Neuronal stem cell (in vitro differentiated cells): ENCODE measurements at regions not wholly inside any gene's neighbourhood (a gene's known extent, or its start where the extent isn't known, plus 50 kb on each side); places are given as distances from the start of the nearest gene placed in this dataset.

Experiments
- DNase-seq: peaks from one replicate; pipeline ENCODE4 v3.0.0-alpha.2; 2013; ENCODE audit warnings: low spot score
- H2AFZ ChIP-seq: one replicate; pipeline ENCODE4 v1.6.1; 2013; ENCODE audit warnings: mild to moderate bottlenecking, low read length, inconsistent platforms
- H2AK5ac ChIP-seq: 2 replicates; pipeline ENCODE4 v1.6.1; 2013; ENCODE audit warnings: low read depth, mild to moderate bottlenecking, inconsistent platforms, low read length, moderate library complexity, mixed read lengths
- H2BK120ac ChIP-seq: 2 replicates; pipeline ENCODE4 v1.6.1; 2013; ENCODE audit warnings: low read depth, mild to moderate bottlenecking, inconsistent platforms, low read length, moderate library complexity, mixed read lengths
- H2BK12ac ChIP-seq: one replicate; pipeline ENCODE4 v1.6.1; 2013; ENCODE audit warnings: low read length, inconsistent platforms
- H2BK15ac ChIP-seq: 2 replicates; pipeline ENCODE4 v1.6.1; 2013; ENCODE audit warnings: mild to moderate bottlenecking, low read length, inconsistent platforms, mixed read lengths
- H2BK5ac ChIP-seq: one replicate; pipeline ENCODE4 v1.6.1; 2013; ENCODE audit warnings: inconsistent platforms, mild to moderate bottlenecking, low read length, moderate library complexity
- H3K14ac ChIP-seq: one replicate; pipeline ENCODE4 v1.6.1; 2013; ENCODE audit warnings: low read length, inconsistent platforms
- H3K18ac ChIP-seq: 2 replicates; pipeline ENCODE4 v1.6.1; 2013; ENCODE audit warnings: low read length, inconsistent platforms
- H3K23ac ChIP-seq: 2 replicates; pipeline ENCODE4 v1.6.1; 2013; ENCODE audit warnings: low read depth, mild to moderate bottlenecking, mixed read lengths, low read length, inconsistent platforms; ENCODE audit not compliant: poor library complexity
- H3K27ac ChIP-seq: replicated peaks from 3 replicates; pipeline ENCODE4 v1.5.1; 2013; ENCODE audit warnings: low read length, inconsistent platforms
- H3K27me3 ChIP-seq, 3 experiments: 2 replicates each; pipeline ENCODE4 v1.6.1; 2013; ENCODE audit warnings: low read length in 3 of 3, mild to moderate bottlenecking in 2 of 3, inconsistent platforms in 1 of 3, low read depth in 1 of 3, mixed read lengths in 1 of 3, moderate library complexity in 1 of 3; ENCODE audit not compliant: control insufficient read depth in 3 of 3, insufficient read depth in 3 of 3
- H3K36me3 ChIP-seq, 2 donors: replicated peaks in 1 of 2; 2 replicates each; pipeline ENCODE4 v1.6.1; 2013; ENCODE audit warnings: low read length in 2 of 2; ENCODE audit not compliant: control insufficient read depth in 2 of 2, insufficient read depth in 2 of 2
- H3K4ac ChIP-seq: 2 replicates; pipeline ENCODE4 v1.6.1; 2013; ENCODE audit warnings: inconsistent platforms, mild to moderate bottlenecking, low read length, moderate library complexity
- H3K4me1 ChIP-seq, 2 donors: 1 replicate in 1 of 2; 2 replicates in 1 of 2; pipeline ENCODE4 v1.6.1; 2013; ENCODE audit warnings: low read length in 2 of 2, low read depth in 1 of 2; ENCODE audit not compliant: control insufficient read depth in 2 of 2, insufficient read depth in 1 of 2
- H3K4me2 ChIP-seq: one replicate; pipeline ENCODE4 v1.6.1; 2013; ENCODE audit warnings: mild to moderate bottlenecking, low read length, inconsistent platforms; ENCODE audit not compliant: insufficient read depth, poor library complexity, severe bottlenecking
- H3K4me3 ChIP-seq, 2 donors: 2 replicates each; pipeline ENCODE4 v1.5.1; 2013; ENCODE audit warnings: low read length in 2 of 2, mild to moderate bottlenecking in 2 of 2, inconsistent platforms in 1 of 2, moderate library complexity in 1 of 2
- H3K79me1 ChIP-seq: one replicate; pipeline ENCODE4 v1.6.1; 2013; ENCODE audit warnings: low read depth, mild to moderate bottlenecking, inconsistent platforms, low read length, moderate library complexity
- H3K9ac ChIP-seq: one replicate; pipeline ENCODE4 v1.6.1; 2013; ENCODE audit warnings: mild to moderate bottlenecking, low read depth, low read length, inconsistent platforms; ENCODE audit not compliant: poor library complexity
- H3K9me3 ChIP-seq, 2 donors: replicated peaks in 1 of 2; 2 replicates each; pipeline versions ENCODE3 to v1.6.1; 2013; ENCODE audit warnings: low read length in 2 of 2, mild to moderate bottlenecking in 2 of 2, inconsistent platforms in 1 of 2, low read depth in 1 of 2, mixed read lengths in 1 of 2, moderate library complexity in 1 of 2; ENCODE audit not compliant: control insufficient read depth in 2 of 2, insufficient read depth in 1 of 2
- H4K8ac ChIP-seq: one replicate; pipeline ENCODE4 v1.6.1; 2013; ENCODE audit warnings: low read depth, mild to moderate bottlenecking, inconsistent platforms, low read length, moderate library complexity
- H4K91ac ChIP-seq: one replicate; pipeline ENCODE4 v1.6.1; 2013; ENCODE audit warnings: low read length, low read depth, mild to moderate bottlenecking, inconsistent platforms; ENCODE audit not compliant: poor library complexity
- WGBS, 2 donors: extraction: QIAGEN DNeasy Blood & Tissue Kit; methylation state at CpG; one replicate each; pipeline ENCODE4 v1.1.7; 2013; ENCODE audit warnings: missing lambda C conversion rate in 2 of 2, mixed read lengths in 1 of 2; ENCODE audit not compliant: insufficient read length in 2 of 2, insufficient replicate concordance in 1 of 2; ENCODE audit errors: extremely low coverage in 2 of 2; 5-methylcytosine and 5-hydroxymethylcytosine counted together

DNA sequence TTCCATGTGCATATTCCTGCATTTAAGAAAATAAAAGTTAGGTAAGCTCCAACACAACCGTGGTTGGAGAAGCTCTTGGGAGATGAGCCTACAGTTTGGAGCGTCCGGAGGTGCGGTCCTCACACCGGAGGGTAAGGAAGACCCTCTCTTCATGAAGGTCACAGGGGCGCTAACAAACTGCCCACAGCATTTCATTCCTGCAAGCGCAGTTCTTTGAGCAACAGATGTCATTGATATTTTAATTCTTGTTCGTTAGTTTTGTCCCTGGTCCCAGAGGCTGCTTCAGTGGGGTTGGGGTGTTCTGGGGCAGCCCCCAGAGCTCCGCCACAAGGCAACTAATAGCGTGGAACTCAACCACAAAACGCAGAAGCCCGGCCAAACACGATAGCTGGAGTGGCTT, 376.2 kb downstream of the IRX2 start:
- Histone ChIP-seq H3K9ac (no peak overlapping the region), H4K8ac (no peak overlapping the region), H2BK5ac (no peak overlapping the region), H3K4me2 (no peak overlapping the region), H3K4ac (no peak overlapping the region), H3K36me3 (peaks cover 0 to 1% of the 10 kb centered on the region in 2 donors), H2AK5ac (no peak overlapping the region), H3K18ac (peak overlapping the region; percentile 65), H2BK15ac (no peak overlapping the region), H3K4me1 (no peaks in the 10 kb centered on the region), H2BK120ac (no peak overlapping the region), H3K79me1 (no peaks in the 10 kb centered on the region), H3K23ac (no peak overlapping the region), H3K27me3 (no peaks in the 10 kb centered on the region), H3K9me3 (no peaks in the 10 kb centered on the region), H2BK12ac (no peak overlapping the region), H3K27ac (no peak overlapping the region), H4K91ac (no peak overlapping the region), H2AFZ (no peak overlapping the region), H3K14ac (no peak overlapping the region), H3K4me3 (no peak overlapping the region)
- no CpG with 5 or more reads among the region's 13 CpGs for WGBS, 2 donors
- no peak for DNase-seq

DNA sequence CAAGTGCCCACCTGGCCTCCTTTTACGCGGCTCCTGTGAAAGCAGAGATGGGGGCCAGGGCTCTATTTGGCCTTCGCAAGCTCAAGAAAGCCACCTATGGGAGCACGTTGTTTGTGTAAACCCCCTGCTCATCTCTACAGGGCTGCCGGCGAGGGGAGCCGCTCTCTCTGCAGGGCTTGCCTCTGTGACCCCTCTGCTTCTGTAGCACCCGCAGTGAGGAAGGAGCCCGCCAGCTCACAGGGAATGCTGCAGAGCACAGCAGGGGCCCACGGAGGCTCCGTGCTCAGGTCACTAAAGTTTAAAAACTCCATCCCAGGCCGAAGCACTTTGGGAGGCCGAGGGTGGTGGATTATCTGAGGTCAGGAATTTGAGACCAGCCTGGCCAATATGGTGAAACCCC, 376.8 kb downstream of the IRX2 start:
- no peak overlapping the region for H2AFZ ChIP-seq
- no peak overlapping the region for H3K14ac ChIP-seq
- H4K91ac ChIP-seq, result no peak overlapping the region
- H3K79me1 ChIP-seq, result no peaks in the 10 kb centered on the region
- no peak overlapping the region for H3K4me2 ChIP-seq
- no peak overlapping the region for H3K4me3 ChIP-seq
- H3K9me3 ChIP-seq, result no peaks in the 10 kb centered on the region
- H3K27me3 ChIP-seq, result no peaks in the 10 kb centered on the region
- H3K27ac ChIP-seq, result no peak overlapping the region
- H3K9ac ChIP-seq, result no peak overlapping the region
- H2AK5ac ChIP-seq, result peak overlapping the region; percentile 25
- peak overlapping the region; percentile 65 for H3K23ac ChIP-seq
- WGBS, 2 donors, result no CpG with 5 or more reads among the region's 13 CpGs
- H3K18ac ChIP-seq, result peak overlapping the region; percentile 78
- no peak overlapping the region for H2BK120ac ChIP-seq
- peaks cover 0 to 1% of the 10 kb centered on the region in 2 donors for H3K36me3 ChIP-seq
- no peak overlapping the region for H2BK12ac ChIP-seq
- no peak overlapping the region for H2BK5ac ChIP-seq
- no peaks in the 10 kb centered on the region for H3K4me1 ChIP-seq
- H2BK15ac ChIP-seq, result no peak overlapping the region
- H3K4ac ChIP-seq, result no peak overlapping the region
- no peak for DNase-seq
- no peak overlapping the region for H4K8ac ChIP-seq

DNA sequence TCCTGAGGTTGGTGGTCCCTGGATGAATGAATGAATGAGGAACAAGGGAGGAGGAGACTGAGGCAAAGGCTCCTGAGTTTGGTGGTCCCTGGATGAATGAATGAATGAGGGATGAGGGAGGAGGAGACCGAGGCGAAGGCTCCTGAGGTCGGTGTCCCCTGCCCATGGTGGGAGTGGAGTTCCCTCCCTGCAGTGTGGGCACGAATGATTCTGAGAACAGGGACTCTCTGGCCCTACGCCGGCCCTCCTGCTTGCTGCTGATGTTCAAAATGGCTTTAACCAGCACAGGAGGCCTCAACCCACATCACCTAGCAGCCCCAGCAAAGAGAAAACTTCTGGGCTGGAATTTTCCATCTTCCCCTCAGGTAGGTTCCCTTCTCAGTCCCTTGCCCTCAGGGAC, 377.8 kb downstream of the IRX2 start:
- Histone ChIP-seq H2BK120ac (no peak overlapping the region), H3K4me2 (no peak overlapping the region), H3K9me3 (peaks cover 0 to 7% of the 10 kb centered on the region in 2 donors), H3K14ac (no peak overlapping the region), H3K4me1 (peaks cover 0 to 5% of the 10 kb centered on the region in 2 donors), H3K36me3 (peaks cover 0 to 6% of the 10 kb centered on the region in 2 donors), H4K91ac (no peak overlapping the region), H2AK5ac (peak overlapping the region; percentile 12), H3K79me1 (no peaks in the 10 kb centered on the region), H3K23ac (no peak overlapping the region), H2BK5ac (no peak overlapping the region), H2BK12ac (no peak overlapping the region), H3K4me3 (no peak overlapping the region), H2BK15ac (peak overlapping the region; percentile 83), H3K9ac (no peak overlapping the region), H3K4ac (no peak overlapping the region), H3K27me3 (peaks cover 0 to 5% (median 0%) of the 10 kb centered on the region in 3 experiments), H3K27ac (no peak overlapping the region), H3K18ac (no peak overlapping the region), H4K8ac (no peak overlapping the region), H2AFZ (no peak overlapping the region)
- no CpG with 5 or more reads among the region's 6 CpGs for WGBS, 2 donors
- DNase-seq, result no peak

DNA sequence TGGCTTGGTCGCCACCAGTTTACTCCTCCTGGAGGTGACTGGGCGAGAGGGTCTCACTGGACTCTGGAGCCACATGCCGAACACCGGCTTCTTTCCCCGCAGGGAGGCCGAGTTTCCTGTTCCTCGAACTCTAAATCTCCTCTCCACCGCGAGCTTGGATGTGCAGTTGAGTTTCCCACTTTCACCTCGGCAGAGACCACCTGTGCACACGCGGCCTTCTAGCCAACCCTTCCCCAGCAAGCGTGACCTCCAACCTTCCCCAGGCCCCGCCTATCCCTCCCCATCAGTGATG, 380.1 kb downstream of the IRX2 start:
- no peak for DNase-seq
- no CpG with 5 or more reads among the region's 14 CpGs for WGBS, 2 donors
- peaks cover 0 to 6% of the 10 kb centered on the region in 2 donors for H3K36me3 ChIP-seq

More for the DNA sequence above, 380.1 kb downstream of the IRX2 start:
- Histone ChIP-seq H2BK15ac (no peak overlapping the region), H3K14ac (no peak overlapping the region), H3K4me2 (no peak overlapping the region), H3K4me3 (no peak overlapping the region), H4K8ac (no peak overlapping the region), H3K9me3 (peaks cover 0 to 7% of the 10 kb centered on the region in 2 donors), H3K23ac (no peak overlapping the region), H3K4ac (no peak overlapping the region), H3K4me1 (peaks cover 0 to 5% of the 10 kb centered on the region in 2 donors), H2BK120ac (no peak overlapping the region), H3K9ac (no peak overlapping the region), H3K79me1 (no peaks in the 10 kb centered on the region), H4K91ac (no peak overlapping the region), H3K27me3 (peaks cover 0 to 5% (median 0%) of the 10 kb centered on the region in 3 experiments), H2AK5ac (peak overlapping the region; percentile 42), H2BK12ac (no peak overlapping the region), H3K18ac (no peak overlapping the region), H2BK5ac (no peak overlapping the region), H3K27ac (no peak overlapping the region), H2AFZ (no peak overlapping the region)
